ENCODE measurements at regions not wholly inside any gene's neighbourhood (a gene's known extent, or its start where the extent isn't known, plus 50 kb on each side); places are given as distances from the start of the nearest gene placed in this dataset.

GRCh38 chr1:242842094-242842493 lies 317.6 kb upstream of the PLD5 start:
- intact Hi-C loops (cut with micrococcal nuclease): no loop called here
- H3K36me3 ChIP-seq (replicated peaks in 1 of 2; ENCODE audit: control insufficient read depth in 1 of 2, insufficient read depth in 2 of 2, low read length in 2 of 2): no peaks in the 10 kb centered on the region
- Mint-ChIP-seq H3K4me1 (no peaks in the 10 kb centered on the region), H3K9me3 (peaks cover 0 to 13% (median 2%) of the 10 kb centered on the region in 7 donors), H3K4me3 (no peak overlapping the region), H3K36me3 (no peaks in the 10 kb centered on the region), H3K27ac (no peak overlapping the region), H3K27me3 (ENCODE audit: low read depth in 3 of 3) (peaks cover 0 to 2% (median 0%) of the 10 kb centered on the region in 3 donors)
- no peak overlapping the region for H2AFZ ChIP-seq (ENCODE audit: insufficient read depth, low read depth, low read length, poor library complexity, severe bottlenecking)
- no peaks in the 10 kb centered on the region for H3K9me3 ChIP-seq (replicated peaks in 1 of 2; ENCODE audit: control insufficient read depth in 1 of 2, insufficient read depth in 1 of 2, low read length in 2 of 2)
- H3K4me1 ChIP-seq (ENCODE audit: control insufficient read depth in 1 of 2, insufficient read depth in 2 of 2, low read length in 2 of 2): no peaks in the 10 kb centered on the region
- TF ChIP-seq, protein P1, sequence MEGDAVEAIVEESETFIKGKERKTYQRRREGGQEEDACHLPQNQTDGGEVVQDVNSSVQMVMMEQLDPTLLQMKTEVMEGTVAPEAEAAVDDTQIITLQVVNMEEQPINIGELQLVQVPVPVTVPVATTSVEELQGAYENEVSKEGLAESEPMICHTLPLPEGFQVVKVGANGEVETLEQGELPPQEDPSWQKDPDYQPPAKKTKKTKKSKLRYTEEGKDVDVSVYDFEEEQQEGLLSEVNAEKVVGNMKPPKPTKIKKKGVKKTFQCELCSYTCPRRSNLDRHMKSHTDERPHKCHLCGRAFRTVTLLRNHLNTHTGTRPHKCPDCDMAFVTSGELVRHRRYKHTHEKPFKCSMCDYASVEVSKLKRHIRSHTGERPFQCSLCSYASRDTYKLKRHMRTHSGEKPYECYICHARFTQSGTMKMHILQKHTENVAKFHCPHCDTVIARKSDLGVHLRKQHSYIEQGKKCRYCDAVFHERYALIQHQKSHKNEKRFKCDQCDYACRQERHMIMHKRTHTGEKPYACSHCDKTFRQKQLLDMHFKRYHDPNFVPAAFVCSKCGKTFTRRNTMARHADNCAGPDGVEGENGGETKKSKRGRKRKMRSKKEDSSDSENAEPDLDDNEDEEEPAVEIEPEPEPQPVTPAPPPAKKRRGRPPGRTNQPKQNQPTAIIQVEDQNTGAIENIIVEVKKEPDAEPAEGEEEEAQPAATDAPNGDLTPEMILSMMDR (IDR thresholded peaks at IDR 0.05): no peak
- no peaks in the 10 kb centered on the region for H3K79me2 ChIP-seq (ENCODE audit: insufficient read depth, low read length)
- H3K4me2 ChIP-seq (replicated peaks; ENCODE audit: extremely low read depth, low read length, poor library complexity, severe bottlenecking): no peak overlapping the region
- H4K20me1 ChIP-seq (ENCODE audit: insufficient read depth, low read length): no peaks in the 10 kb centered on the region
- H3K4me3 ChIP-seq (replicated peaks in 1 of 3; ENCODE audit: low read depth in 2 of 3, low read length in 3 of 3): no peak overlapping the region
- H3K27ac ChIP-seq (ENCODE audit: low read depth in 1 of 2, low read length in 2 of 2): no peak overlapping the region
- no peak for DNase-seq
- no peak overlapping the region for H3K9ac ChIP-seq (ENCODE audit: insufficient read depth, low read length, poor library complexity, severe bottlenecking)
- WGBS (ENCODE audit: insufficient coverage): no CpG with 5 or more reads among the region's 1 CpG
- H3K27me3 ChIP-seq (ENCODE audit: control insufficient read depth in 2 of 2, insufficient read depth in 2 of 2, low read length in 2 of 2): no peaks in the 10 kb centered on the region

- Histone ChIP-seq H3K36me3 (replicated peaks in 1 of 2; ENCODE audit: control insufficient read depth in 1 of 2, insufficient read depth in 2 of 2, low read length in 2 of 2) (no peaks in the 10 kb centered on the region), H3K27ac (ENCODE audit: low read depth in 1 of 2, low read length in 2 of 2) (no peak overlapping the region), H3K9me3 (replicated peaks in 1 of 2; ENCODE audit: control insufficient read depth in 1 of 2, insufficient read depth in 1 of 2, low read length in 2 of 2) (no peaks in the 10 kb centered on the region), H3K4me1 (ENCODE audit: control insufficient read depth in 1 of 2, insufficient read depth in 2 of 2, low read length in 2 of 2) (no peaks in the 10 kb centered on the region), H3K9ac (ENCODE audit: insufficient read depth, low read length, poor library complexity, severe bottlenecking) (no peak overlapping the region), H2AFZ (ENCODE audit: insufficient read depth, low read depth, low read length, poor library complexity, severe bottlenecking) (no peak overlapping the region), H4K20me1 (ENCODE audit: insufficient read depth, low read length) (no peaks in the 10 kb centered on the region), H3K27me3 (ENCODE audit: control insufficient read depth in 2 of 2, insufficient read depth in 2 of 2, low read length in 2 of 2) (no peaks in the 10 kb centered on the region), H3K4me2 (replicated peaks; ENCODE audit: extremely low read depth, low read length, poor library complexity, severe bottlenecking) (no peak overlapping the region), H3K4me3 (replicated peaks in 1 of 3; ENCODE audit: low read depth in 2 of 3, low read length in 3 of 3) (no peak overlapping the region), H3K79me2 (ENCODE audit: insufficient read depth, low read length) (no peaks in the 10 kb centered on the region)
- Mint-ChIP-seq H3K9me3 (peaks cover 0 to 13% (median 2%) of the 10 kb centered on the region in 7 donors), H3K27ac (no peak overlapping the region), H3K4me3 (no peak overlapping the region), H3K4me1 (no peaks in the 10 kb centered on the region), H3K27me3 (ENCODE audit: low read depth in 3 of 3) (peaks cover 0 to 2% (median 0%) of the 10 kb centered on the region in 3 donors), H3K36me3 (no peaks in the 10 kb centered on the region)
- TF ChIP-seq, protein P1 (IDR thresholded peaks at IDR 0.05): no peak
- 93% methylated on average over 10 of the region's 12 CpGs for WGBS (ENCODE audit: insufficient coverage)
- intact Hi-C loops (cut with micrococcal nuclease): no loop called here
- DNase-seq: no peak
Observed at GRCh38 chr1:242839101-242839500, 314.6 kb upstream of the PLD5 start.

Data from CD14-positive monocyte (primary cell).